ENCODE measurements at regions not wholly inside any gene's neighbourhood (a gene's known extent, or its start where the extent isn't known, plus 50 kb on each side); places are given as distances from the start of the nearest gene placed in this dataset.

DNA sequence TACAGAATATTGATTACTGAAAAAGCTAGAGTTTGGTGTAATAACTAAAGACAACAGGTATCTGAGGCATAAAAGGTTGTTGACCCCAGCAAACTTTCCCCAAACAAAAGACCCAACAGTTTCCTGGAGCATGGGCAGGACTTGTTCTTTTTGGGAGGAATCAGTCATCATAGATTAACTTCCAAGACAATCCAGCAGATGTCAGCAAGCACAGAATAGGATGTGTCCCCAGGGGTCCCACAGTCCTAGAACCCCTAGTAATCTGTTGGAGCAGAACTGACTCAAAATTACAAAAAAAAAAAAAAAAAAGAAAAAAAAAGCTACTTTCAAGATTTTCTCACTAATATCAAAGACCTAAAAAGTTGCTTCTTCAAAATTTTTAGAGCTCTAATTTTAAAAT, 564.7 kb upstream of the SLC39A10 start:
- TF ChIP-seq TAF1 (IDR thresholded peaks at IDR 0.05; ENCODE audit: borderline replicate concordance, low read depth, low read length): no peak
- TF ChIP-seq POLR2A (IDR thresholded peaks at IDR 0.05; ENCODE audit: low read depth, low read length): no peak
- TF ChIP-seq POLR2AphosphoS5 (IDR thresholded peaks at IDR 0.05; ENCODE audit: low read depth, low read length): no peak

Measured in GM12892 (cell line).